Natural killer cell treated with Interleukin-12 subunit alpha and Interleukin-12 subunit beta and Interleukin-15 and Interleukin-18, amount 100 ng/mL, for 72 hours (primary cell): ENCODE measurements at regions not wholly inside any gene's neighbourhood (a gene's known extent, or its start where the extent isn't known, plus 50 kb on each side); places are given as distances from the start of the nearest gene placed in this dataset.

Experiments used
- ATAC-seq, 2 donors: fragments of 150-1000 bp; cut with Tn5 transposase in 1 of 2; sonication (Bioruptor Pico), chemical (Tn5 transposase) in 1 of 2; 2 replicates each; pipeline ENCODE4 v1.10.0; 2021
- DNase-seq: peaks from one replicate; pipeline ENCODE4 v3.0.0; 2022; ENCODE audit warnings: low spot score
- H3K27ac Mint-ChIP-seq, 2 donors: 1 replicate in 1 of 2; 2 replicates in 1 of 2; pipeline ENCODE4 v1.8.0; 2022; ENCODE audit warnings: mixed read lengths in 2 of 2, mild to moderate bottlenecking in 1 of 2, moderate library complexity in 1 of 2
- H3K27me3 Mint-ChIP-seq, 2 donors: 1 replicate in 1 of 2; 2 replicates in 1 of 2; pipeline ENCODE4 v1.8.0; 2022; ENCODE audit warnings: mixed read lengths in 2 of 2
- H3K36me3 Mint-ChIP-seq: one replicate; pipeline ENCODE4 v1.8.0; 2022; ENCODE audit warnings: mixed read lengths
- H3K4me1 Mint-ChIP-seq, 2 donors: 1 replicate in 1 of 2; 2 replicates in 1 of 2; pipeline ENCODE4 v1.8.0; 2022; ENCODE audit warnings: low read depth in 2 of 2, mixed read lengths in 2 of 2, mild to moderate bottlenecking in 1 of 2
- H3K4me3 Mint-ChIP-seq: one replicate; pipeline ENCODE4 v1.8.0; 2022; ENCODE audit warnings: mixed read lengths
- H3K9me3 Mint-ChIP-seq: 2 replicates; pipeline ENCODE4 v1.8.0; 2022; ENCODE audit warnings: mixed read lengths

DNA sequence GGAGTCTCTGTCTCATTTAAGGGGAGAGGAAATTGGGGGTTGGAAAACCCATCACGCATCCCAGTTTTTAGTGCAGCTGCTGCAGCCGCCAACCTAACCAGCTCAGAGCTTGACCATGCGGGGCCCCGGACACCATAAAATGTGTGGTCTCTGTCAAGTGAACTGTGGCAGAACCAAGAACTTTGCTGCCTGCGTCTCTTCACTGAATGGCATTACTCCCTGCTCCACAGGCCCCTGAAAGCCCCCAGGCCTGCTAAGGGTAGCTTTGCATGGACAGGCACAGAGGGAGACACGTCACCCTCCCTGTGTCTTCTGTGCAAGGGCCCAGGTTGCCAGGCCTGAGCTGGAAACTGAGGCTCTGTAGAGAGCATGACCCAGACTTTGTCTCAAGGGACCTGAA, 144.6 kb upstream of the GPR26 start:
- Mint-ChIP-seq H3K9me3 (no peaks in the 10 kb centered on the region), H3K4me1 (no peaks in the 10 kb centered on the region), H3K36me3 (no peaks in the 10 kb centered on the region), H3K4me3 (no peak overlapping the region), H3K27ac (no peak overlapping the region), H3K27me3 (peaks cover 0 to 9% of the 10 kb centered on the region in 2 donors)
- DNase-seq (no peak), ATAC-seq (no peak)

DNA sequence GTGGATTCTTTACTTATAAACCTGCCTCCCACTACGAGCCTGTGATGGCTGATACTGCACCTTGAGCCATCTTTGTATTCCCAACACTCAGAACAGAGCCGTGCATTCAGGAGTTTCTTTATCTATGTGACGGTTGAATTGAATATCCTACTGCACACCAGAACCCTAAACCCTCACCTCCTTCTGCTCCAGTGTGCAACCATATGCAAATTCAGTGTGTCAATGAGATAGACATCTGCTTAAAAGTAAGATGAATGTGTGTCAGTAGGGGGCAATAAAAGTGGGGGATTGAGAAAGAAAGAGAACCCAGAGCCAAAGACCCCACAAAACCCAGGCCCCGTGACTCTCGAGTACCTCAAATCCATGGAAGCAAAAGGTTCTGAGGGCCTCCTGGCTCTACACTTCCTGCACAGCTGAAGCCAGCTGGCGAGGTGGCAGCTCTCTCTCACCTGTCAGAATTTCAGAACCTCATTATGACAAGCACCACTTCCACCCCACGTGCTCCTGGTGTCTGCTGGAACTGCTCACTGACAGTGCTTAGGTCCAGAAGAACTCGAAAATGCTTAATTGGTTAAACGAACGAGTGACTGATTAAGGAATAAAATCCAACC, 143.3 kb upstream of the GPR26 start:
- no peaks in the 10 kb centered on the region for H3K9me3 Mint-ChIP-seq
- no peak overlapping the region for H3K4me3 Mint-ChIP-seq
- DNase-seq = no peak
- peaks cover 0 to 9% of the 10 kb centered on the region in 2 donors for H3K27me3 Mint-ChIP-seq
- no peaks in the 10 kb centered on the region for H3K4me1 Mint-ChIP-seq
- H3K27ac Mint-ChIP-seq = no peak overlapping the region
- no peaks in the 10 kb centered on the region for H3K36me3 Mint-ChIP-seq
- no peak for ATAC-seq

DNA sequence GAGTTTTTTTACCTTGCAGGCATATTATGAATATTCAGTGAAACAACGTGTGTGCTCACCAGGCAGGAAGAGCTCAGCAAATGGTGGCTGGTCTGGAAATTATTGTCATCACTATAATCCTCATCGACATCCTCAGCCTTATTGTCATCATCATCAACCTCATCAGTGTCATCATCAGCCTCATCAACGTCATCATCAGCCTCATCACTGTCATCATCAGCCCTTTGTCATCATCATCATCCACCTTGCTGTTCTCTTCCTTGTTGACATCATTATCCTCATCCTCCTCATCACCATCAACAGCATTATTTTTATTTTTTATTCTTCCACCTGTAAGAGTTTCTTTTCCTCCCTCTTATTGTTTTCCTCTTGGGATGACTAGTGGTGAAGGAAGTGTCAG, 142.3 kb upstream of the GPR26 start:
- H3K4me3 Mint-ChIP-seq = no peak overlapping the region
- ATAC-seq = no peak
- peaks cover 0 to 9% of the 10 kb centered on the region in 2 donors for H3K27me3 Mint-ChIP-seq
- no peaks in the 10 kb centered on the region for H3K9me3 Mint-ChIP-seq
- DNase-seq = no peak
- no peak overlapping the region for H3K27ac Mint-ChIP-seq
- no peaks in the 10 kb centered on the region for H3K36me3 Mint-ChIP-seq
- no peaks in the 10 kb centered on the region for H3K4me1 Mint-ChIP-seq

DNA sequence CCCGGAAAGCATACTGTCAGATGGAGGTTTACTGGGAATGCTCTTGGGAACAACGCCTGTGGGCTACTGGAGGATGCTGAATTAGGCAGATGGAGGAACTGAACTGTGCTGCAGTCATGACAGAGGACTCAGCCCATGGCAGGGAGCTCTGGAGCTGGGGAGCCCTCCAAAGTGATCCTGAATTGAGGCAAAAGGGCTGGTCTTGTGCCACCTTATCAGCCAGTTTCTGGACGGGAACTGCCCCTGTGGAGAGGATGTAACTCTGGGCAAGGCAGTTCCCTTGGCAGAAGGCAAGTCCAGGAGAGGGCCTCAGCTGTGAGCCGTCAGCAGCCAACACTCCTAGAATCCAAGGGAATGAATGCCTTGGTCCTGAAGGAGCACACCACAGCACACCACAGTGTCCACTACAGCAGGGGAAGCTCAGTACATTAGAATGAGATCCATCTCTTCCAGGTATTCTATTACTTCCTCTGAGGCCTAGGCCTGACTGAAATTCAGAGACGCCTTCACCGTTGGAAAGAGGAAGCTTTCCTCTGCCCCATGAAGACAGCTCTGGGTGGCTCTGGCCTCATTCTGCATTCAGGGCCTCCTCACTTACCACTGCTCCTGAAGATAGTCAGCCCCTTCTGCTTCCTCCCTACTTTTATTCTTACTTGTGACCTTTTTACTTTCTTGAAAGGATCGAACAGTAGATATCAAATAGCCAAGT, 139.6 kb upstream of the GPR26 start:
- Mint-ChIP-seq H3K27me3 (peaks cover 0 to 9% of the 10 kb centered on the region in 2 donors), H3K27ac (no peak overlapping the region), H3K4me1 (no peaks in the 10 kb centered on the region), H3K9me3 (no peaks in the 10 kb centered on the region), H3K36me3 (no peaks in the 10 kb centered on the region), H3K4me3 (no peak overlapping the region)
- peak in 1 of 2 donors; percentile 29 for ATAC-seq
- DNase-seq = no peak

DNA sequence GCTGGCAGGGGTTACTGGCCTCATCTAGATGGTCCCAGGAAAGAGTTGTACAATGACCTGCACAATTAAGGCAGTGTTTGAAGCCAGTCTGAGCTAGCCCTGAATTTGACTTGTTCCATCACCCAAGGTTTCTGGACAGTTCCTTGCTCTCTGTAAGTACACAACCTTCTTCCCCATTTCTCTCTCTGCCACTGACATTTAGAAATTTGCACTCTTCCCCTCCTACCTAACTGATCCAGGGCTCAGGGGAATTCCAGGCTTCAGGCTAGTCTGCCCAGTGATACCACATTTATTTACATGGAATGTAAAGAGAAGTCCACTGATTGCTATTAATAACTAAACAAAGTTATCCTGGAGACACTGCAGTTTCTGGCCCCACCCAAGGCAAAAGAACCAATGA, 139.0 kb upstream of the GPR26 start:
- DNase-seq (no peak), ATAC-seq (no peak)
- no peaks in the 10 kb centered on the region for H3K4me1 Mint-ChIP-seq
- H3K27me3 Mint-ChIP-seq = peaks cover 0 to 12% of the 10 kb centered on the region in 2 donors
- H3K4me3 Mint-ChIP-seq = no peak overlapping the region
- no peak overlapping the region for H3K27ac Mint-ChIP-seq
- no peaks in the 10 kb centered on the region for H3K9me3 Mint-ChIP-seq
- H3K36me3 Mint-ChIP-seq = no peaks in the 10 kb centered on the region

DNA sequence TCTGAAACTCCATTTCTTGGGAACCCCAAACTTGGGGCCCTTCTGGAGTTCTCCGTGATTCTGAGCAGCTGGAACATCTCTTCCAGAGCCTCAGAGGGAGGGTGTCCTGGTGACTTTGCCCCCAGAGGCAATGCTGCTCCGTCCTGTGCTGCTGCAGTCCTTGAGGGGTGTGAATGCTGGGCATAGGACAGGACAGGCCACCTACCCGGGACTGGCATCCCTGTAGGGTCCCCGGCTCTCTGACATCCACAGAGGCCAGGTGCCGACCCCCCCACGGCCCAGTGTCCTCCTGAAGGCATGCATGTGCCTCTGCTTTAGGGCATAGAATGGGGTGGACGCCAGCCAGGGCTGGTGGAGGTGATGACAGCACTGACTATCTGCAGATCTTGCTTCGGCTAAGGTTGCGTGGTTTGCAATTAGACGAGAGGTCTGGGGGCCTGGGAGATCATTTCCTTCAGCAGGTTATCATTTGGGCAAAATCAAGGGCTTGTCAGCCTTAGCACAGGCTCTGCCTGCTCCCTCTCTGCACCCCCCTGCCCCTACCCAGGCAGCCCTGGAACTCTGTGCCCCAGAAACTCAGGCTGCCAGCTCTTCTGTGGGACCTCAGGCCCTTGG, 136.9 kb upstream of the GPR26 start:
- DNase-seq (no peak), ATAC-seq (peak; percentile 36 to 60)
- H3K36me3 Mint-ChIP-seq = no peaks in the 10 kb centered on the region
- H3K4me3 Mint-ChIP-seq = no peak overlapping the region
- no peak overlapping the region for H3K27ac Mint-ChIP-seq
- peaks cover 13 to 19% of the 10 kb centered on the region in 2 donors for H3K27me3 Mint-ChIP-seq
- no peaks in the 10 kb centered on the region for H3K4me1 Mint-ChIP-seq
- no peaks in the 10 kb centered on the region for H3K9me3 Mint-ChIP-seq

DNA sequence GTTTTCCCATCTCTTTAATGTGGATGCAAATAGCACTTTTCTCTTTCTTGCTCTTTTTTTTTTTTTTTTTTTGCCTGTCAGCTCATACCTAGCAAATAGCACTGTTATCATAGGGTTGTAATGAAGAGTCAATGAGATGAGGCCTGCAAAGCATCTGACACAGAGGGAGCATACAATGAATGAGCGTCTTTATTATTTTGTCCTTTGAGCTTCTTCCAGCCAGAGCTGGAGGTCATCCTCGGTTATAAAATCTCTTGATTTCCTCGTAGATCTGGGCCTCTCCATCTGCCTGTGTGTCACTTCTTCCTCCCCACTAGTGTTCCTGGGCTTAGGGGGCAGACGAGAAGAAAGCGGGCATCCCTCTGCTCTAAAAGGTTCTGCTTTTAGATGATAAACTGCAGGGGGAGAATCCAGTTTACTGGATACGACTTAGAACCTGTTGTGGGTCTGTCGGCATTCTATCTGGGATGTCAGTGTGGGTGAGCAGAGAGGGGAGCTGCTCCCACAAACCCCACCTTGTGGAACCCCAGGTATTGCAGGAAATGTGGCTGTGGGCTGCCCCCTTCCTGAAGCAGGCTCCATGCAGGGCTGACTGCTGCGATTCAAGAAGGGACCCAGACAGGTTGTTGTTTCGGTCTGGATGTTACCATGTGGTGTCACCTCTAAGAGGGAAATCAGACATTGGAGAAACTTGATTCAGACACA, 135.8 kb upstream of the GPR26 start:
- no peaks in the 10 kb centered on the region for H3K36me3 Mint-ChIP-seq
- ATAC-seq (no peak), DNase-seq (no peak)
- no peaks in the 10 kb centered on the region for H3K9me3 Mint-ChIP-seq
- no peak overlapping the region for H3K27ac Mint-ChIP-seq
- H3K4me1 Mint-ChIP-seq = no peaks in the 10 kb centered on the region
- no peak overlapping the region for H3K4me3 Mint-ChIP-seq
- peaks cover 18 to 29% of the 10 kb centered on the region in 2 donors for H3K27me3 Mint-ChIP-seq

DNA sequence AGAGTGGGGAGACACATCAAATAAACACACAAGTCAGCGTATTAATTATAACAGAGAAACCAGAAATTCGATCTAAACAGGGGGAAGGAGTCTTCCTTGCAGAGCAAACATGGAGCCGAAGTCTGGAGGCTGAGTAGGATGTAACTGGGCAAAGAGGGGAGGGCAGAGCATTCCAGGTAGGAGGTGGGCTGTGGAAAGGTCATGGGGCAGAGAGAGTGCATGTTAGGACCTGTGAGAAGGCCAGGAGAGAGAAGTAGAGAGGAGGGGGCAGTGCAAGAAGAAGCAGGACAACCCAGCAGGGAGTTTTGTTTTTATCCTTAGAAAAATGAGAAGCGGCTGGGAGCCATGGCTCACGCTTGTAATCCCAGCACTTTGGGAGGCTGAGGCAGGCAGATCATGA, 130.8 kb upstream of the GPR26 start:
- Mint-ChIP-seq H3K27ac (no peak overlapping the region), H3K36me3 (no peaks in the 10 kb centered on the region), H3K9me3 (no peaks in the 10 kb centered on the region), H3K4me3 (no peak overlapping the region), H3K27me3 (peaks cover 35 to 57% of the 10 kb centered on the region in 2 donors), H3K4me1 (no peaks in the 10 kb centered on the region)
- ATAC-seq (no peak), DNase-seq (no peak)

DNA sequence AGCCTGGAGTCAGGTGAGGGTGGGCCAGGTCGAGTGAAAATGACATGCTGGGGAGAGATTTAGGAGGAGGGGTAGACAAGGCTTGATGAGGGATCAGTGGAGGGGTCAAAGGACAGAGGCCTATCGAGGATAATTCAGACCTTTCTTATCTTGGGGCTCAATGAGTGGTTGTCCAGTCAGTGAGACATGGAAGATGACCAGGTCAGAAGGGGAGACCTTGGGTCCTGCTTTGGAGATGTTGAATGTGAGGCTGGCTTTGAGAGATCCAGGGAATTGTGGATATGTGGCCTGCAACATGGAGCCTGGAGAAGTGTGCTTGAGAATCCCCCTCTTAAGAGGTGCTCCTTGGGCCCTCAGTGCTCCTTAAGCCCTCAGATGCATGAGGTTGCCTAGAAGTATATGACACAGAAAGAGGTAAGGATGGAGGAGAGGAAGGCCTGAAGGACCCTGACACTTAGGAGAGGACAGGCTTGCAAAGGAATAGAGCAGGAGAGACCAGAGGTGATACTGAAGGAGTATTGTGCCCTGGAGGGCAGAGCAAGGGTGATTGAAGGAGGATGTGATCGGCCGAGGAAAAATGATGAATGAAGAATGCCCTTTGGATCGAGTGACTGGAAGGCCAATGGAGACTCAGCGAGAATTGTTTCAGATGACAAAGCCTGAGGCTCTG, 129.8 kb upstream of the GPR26 start:
- Mint-ChIP-seq H3K9me3 (no peaks in the 10 kb centered on the region), H3K4me3 (no peak overlapping the region), H3K4me1 (no peaks in the 10 kb centered on the region), H3K27ac (no peak overlapping the region), H3K27me3 (peaks cover 35 to 59% of the 10 kb centered on the region in 2 donors), H3K36me3 (no peaks in the 10 kb centered on the region)
- ATAC-seq (peak in 1 of 2 donors; percentile 36), DNase-seq (no peak)

DNA sequence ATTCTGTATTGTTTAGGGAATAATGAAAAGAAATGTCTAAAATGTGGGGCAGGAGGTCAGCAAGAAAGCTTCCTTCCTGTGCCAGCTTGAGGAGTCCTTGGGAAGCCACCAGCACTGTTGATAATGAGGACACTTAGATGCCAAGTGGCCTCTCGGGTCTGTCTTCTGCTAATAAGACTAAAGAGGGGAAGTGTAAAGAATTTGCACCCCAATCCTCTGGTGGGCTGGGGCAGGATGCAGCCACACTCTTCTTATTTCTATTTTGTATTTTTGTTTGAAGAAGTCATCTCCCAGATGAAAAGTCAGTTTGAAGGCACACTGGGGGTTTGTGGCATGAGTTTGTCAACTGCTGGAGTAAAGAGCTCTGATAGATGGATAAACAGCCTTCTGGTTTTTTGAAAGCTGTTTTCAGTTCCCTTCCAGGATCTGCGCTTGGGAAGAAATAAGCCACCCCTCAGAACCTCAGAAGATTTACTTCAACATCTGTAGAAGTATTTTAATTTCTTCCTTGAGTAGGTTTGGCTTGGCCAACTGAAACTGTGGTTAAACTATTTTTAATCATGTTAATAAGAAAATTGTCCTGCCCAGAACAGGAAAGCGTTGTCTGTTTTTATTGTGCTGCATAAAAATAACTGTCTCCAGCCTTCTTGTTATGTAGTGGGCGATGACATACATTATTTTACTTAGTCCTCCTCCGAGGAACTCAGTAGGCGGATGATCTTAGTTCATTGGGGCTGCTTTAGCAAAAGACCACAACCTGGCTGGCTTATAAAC, 128.8 kb upstream of the GPR26 start:
- Mint-ChIP-seq H3K36me3 (no peaks in the 10 kb centered on the region), H3K9me3 (no peaks in the 10 kb centered on the region), H3K4me3 (no peak overlapping the region), H3K27me3 (peaks cover 33 to 63% of the 10 kb centered on the region in 2 donors), H3K4me1 (no peaks in the 10 kb centered on the region), H3K27ac (no peak overlapping the region)
- ATAC-seq (no peak), DNase-seq (no peak)

DNA sequence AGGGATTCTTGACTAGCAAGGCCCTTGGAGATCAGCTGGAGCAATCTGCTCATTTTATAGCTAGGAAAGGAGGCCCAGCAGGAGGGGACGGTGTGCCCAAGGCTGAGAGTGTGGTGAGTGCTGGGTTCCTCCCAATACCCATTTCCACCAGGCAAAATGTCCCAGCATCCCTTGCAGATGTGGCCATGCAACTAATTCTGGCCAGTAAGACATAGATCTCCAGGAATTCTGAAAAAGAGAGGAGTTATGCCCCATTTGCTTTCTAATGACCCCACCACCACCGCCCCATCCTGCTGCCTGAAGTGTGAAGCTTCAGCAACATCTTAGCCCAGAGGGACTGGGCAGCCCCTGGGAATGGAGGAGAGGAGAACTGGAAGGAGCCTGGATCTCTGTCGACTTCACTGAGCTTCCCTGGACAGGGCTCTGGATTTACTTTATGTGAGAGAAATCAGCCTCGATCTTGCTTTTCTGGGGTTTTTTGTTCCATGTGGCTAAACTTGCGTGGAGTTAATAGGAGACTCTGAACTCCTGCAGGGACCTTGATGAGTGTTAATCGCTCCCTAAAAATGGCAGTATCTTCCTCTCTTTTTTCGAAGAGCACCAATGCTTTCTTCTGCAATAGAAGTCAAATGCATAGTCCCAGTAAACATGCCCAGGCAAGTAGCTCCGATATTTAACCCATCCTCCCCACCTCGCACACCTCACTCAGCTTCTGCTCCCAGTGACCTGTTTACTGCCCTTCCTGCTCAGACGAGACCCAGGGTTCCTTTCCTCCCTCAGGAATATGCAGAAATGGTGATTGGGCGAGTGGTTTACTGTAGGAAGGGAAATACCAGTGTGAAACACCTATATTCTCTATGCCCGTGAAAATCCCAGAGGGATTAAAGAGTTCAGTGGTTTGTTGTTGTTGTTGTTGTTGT, 127.5 kb upstream of the GPR26 start:
- no peaks in the 10 kb centered on the region for H3K4me1 Mint-ChIP-seq
- peaks cover 25 to 54% of the 10 kb centered on the region in 2 donors for H3K27me3 Mint-ChIP-seq
- ATAC-seq = no peak

DNA sequence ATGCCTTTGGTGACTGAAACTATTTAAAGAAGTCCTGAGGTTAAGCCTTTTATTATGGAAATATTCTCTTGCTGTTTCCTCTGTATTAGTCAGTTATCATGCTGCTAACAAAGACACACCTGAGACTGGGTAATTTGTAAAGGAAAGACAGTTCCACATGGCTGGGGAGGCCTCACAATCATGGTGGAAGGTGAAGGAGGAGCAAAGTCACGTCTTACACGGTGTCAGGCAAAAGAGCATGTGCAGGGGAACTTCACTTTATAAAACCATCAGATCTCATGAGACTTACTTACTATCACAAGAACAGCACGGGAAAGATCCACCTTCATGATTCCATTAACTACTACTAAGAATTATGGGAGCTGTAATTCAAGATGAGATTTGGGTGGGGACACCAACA, 121.2 kb upstream of the GPR26 start:
- peaks cover 24 to 33% of the 10 kb centered on the region in 2 donors for H3K27me3 Mint-ChIP-seq
- ATAC-seq (no peak), DNase-seq (no peak)
- no peak overlapping the region for H3K27ac Mint-ChIP-seq
- H3K36me3 Mint-ChIP-seq = peaks cover 4% of the 10 kb centered on the region
- no peaks in the 10 kb centered on the region for H3K4me1 Mint-ChIP-seq
- no peaks in the 10 kb centered on the region for H3K9me3 Mint-ChIP-seq
- H3K4me3 Mint-ChIP-seq = no peak overlapping the region

More for the DNA sequence above, 127.5 kb upstream of the GPR26 start:
- Mint-ChIP-seq H3K9me3 (no peaks in the 10 kb centered on the region), H3K27ac (no peak overlapping the region), H3K36me3 (no peaks in the 10 kb centered on the region), H3K4me3 (no peak overlapping the region)
- DNase-seq = no peak
